ENCODE measurements at regions not wholly inside any gene's neighbourhood (a gene's known extent, or its start where the extent isn't known, plus 50 kb on each side); places are given as distances from the start of the nearest gene placed in this dataset.

- no peak for TF ChIP-seq POLR2A (IDR thresholded peaks at IDR 0.05; ENCODE audit: low read length)
- no peak for TF ChIP-seq GATA1 (IDR thresholded peaks at IDR 0.05; ENCODE audit: low read depth, low read length)
These were observed 229.6 kb upstream of the PTPRZ1 start for GRCh38 chr7:121643320-121643719.
